OCI-LY7 (cell line): ENCODE measurements at regions not wholly inside any gene's neighbourhood (a gene's known extent, or its start where the extent isn't known, plus 50 kb on each side); places are given as distances from the start of the nearest gene placed in this dataset.

ENCODE experiments used
- BruUV-seq: library from RNA; stranded (reverse); fragments of 400-500 nt; replicated peaks from 2 replicates; lab custom pipeline; 2021; lab: Mats Ljungman, UMichigan
- CTCF ChIA-PET: fragments of 300-600 bp; sonication (Branson Sonifier 250); formaldehyde crosslinking; loops from one replicate; lab custom pipeline; 2022; ENCODE audit warnings: antibody characterized with exemption; ENCODE audit not compliant: unreplicated experiment; lab: Charles Lee
- POLR2A ChIA-PET: fragments of 300-600 bp; sonication (Branson Sonifier 250); formaldehyde crosslinking; loops from one replicate; lab custom pipeline; 2022; ENCODE audit warnings: antibody characterized with exemption; lab: Charles Lee
- DNase-seq: peaks from one replicate; pipeline ENCODE4 v3.0.0-alpha.2; 2015; ENCODE audit warnings: low spot score
- H2AFZ ChIP-seq: fragments of 200-600 bp; sonication (generic), shearing (Covaris generic); 2 replicates; pipeline ENCODE4 v1.6.1; 2014; ENCODE audit warnings: mild to moderate bottlenecking, antibody characterized with exemption, low read length, moderate library complexity
- H3K27ac ChIP-seq: fragments of 200-600 bp; sonication (generic); 2 replicates; pipeline ENCODE4 v1.5.1; 2014; ENCODE audit warnings: mixed run types, low read depth, mild to moderate bottlenecking, moderate library complexity, low read length, inconsistent platforms; ENCODE audit not compliant: poor library complexity, severe bottlenecking
- H3K36me3 ChIP-seq: fragments of 200-600 bp; sonication (generic); 2 replicates; pipeline ENCODE4 v1.6.1; 2014; ENCODE audit warnings: mild to moderate bottlenecking, antibody characterized with exemption, low read length, moderate library complexity, mixed read lengths; ENCODE audit not compliant: insufficient read depth
- H3K4me1 ChIP-seq: fragments of 200-600 bp; sonication (generic); 2 replicates; pipeline ENCODE4 v1.5.1; 2014; ENCODE audit warnings: mild to moderate bottlenecking, low read length; ENCODE audit not compliant: insufficient read depth, poor library complexity, severe bottlenecking
- H3K4me2 ChIP-seq: fragments of 200-600 bp; sonication (generic); 2 replicates; pipeline ENCODE4 v1.6.1; 2014; ENCODE audit warnings: mild to moderate bottlenecking, low read length
- H3K4me3 ChIP-seq: fragments of 200-600 bp; sonication (generic); 2 replicates; pipeline ENCODE4 v1.5.1; 2014; ENCODE audit warnings: mild to moderate bottlenecking, low read depth, low read length; ENCODE audit not compliant: poor library complexity, severe bottlenecking
- H3K79me2 ChIP-seq: fragments of 200-600 bp; sonication (generic); 2 replicates; pipeline ENCODE4 v1.6.1; 2016; ENCODE audit warnings: low read depth, mild to moderate bottlenecking, low read length, moderate library complexity, mixed read lengths; ENCODE audit not compliant: insufficient read depth
- H3K9me2 ChIP-seq: fragments of 200-600 bp; sonication (generic); 2 replicates; pipeline ENCODE4 v1.6.1; 2016; ENCODE audit warnings: mild to moderate bottlenecking, low read length, mixed read lengths; ENCODE audit not compliant: insufficient read depth
- H3K9me3 ChIP-seq: fragments of 200-600 bp; sonication (generic); 2 replicates; pipeline ENCODE4 v1.6.1; 2014; ENCODE audit warnings: mild to moderate bottlenecking, mixed run types, low read length, mixed read lengths
- H4K20me1 ChIP-seq: fragments of 200-600 bp; sonication (generic); 2 replicates; pipeline ENCODE4 v1.6.1; 2014; ENCODE audit warnings: mild to moderate bottlenecking, antibody characterized with exemption, low read length, moderate library complexity, mixed read lengths; ENCODE audit not compliant: insufficient read depth
- EZH2phosphoT487 ChIP-seq: fragments of 200-600 bp; sonication (generic); IDR thresholded peaks from 2 replicates; pipeline ENCODE4 v1.6.1; 2018; ENCODE audit warnings: low read depth, borderline replicate concordance, mild to moderate bottlenecking, mixed run types, antibody characterized with exemption, low read length, moderate library complexity, mixed read lengths
- intact Hi-C: fragments of 100-400 bp; cut with micrococcal nuclease; formaldehyde crosslinking; loops from one replicate; pipeline ENCODE4 v1.10.0; 2022; ENCODE audit not compliant: unreplicated experiment
- TF ChIP-seq, protein P1 (sequence below): fragments of 200-600 bp; sonication (generic); conservative IDR thresholded peaks from 2 replicates; pipeline ENCODE4 v1.5.1; 2014; ENCODE audit warnings: mild to moderate bottlenecking, antibody characterized with exemption, low read length, moderate library complexity, mixed read lengths

GRCh38 chr11:95608093-95608492, 181.5 kb downstream of the FAM76B start:
- Histone ChIP-seq H3K4me3 (no peak overlapping the region), H3K4me1 (no peaks in the 10 kb centered on the region), H3K36me3 (no peaks in the 10 kb centered on the region), H3K79me2 (no peaks in the 10 kb centered on the region), H3K9me2 (no peaks in the 10 kb centered on the region; the same call in 1 of the 2 replicates), H4K20me1 (no peaks in the 10 kb centered on the region), H3K27ac (no peak overlapping the region), H3K4me2 (no peak overlapping the region), H3K9me3 (no peaks in the 10 kb centered on the region), H2AFZ (no peak overlapping the region)
- no peak for TF ChIP-seq EZH2phosphoT487
- TF ChIP-seq, protein P1, sequence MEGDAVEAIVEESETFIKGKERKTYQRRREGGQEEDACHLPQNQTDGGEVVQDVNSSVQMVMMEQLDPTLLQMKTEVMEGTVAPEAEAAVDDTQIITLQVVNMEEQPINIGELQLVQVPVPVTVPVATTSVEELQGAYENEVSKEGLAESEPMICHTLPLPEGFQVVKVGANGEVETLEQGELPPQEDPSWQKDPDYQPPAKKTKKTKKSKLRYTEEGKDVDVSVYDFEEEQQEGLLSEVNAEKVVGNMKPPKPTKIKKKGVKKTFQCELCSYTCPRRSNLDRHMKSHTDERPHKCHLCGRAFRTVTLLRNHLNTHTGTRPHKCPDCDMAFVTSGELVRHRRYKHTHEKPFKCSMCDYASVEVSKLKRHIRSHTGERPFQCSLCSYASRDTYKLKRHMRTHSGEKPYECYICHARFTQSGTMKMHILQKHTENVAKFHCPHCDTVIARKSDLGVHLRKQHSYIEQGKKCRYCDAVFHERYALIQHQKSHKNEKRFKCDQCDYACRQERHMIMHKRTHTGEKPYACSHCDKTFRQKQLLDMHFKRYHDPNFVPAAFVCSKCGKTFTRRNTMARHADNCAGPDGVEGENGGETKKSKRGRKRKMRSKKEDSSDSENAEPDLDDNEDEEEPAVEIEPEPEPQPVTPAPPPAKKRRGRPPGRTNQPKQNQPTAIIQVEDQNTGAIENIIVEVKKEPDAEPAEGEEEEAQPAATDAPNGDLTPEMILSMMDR, result no peak
- CTCF ChIA-PET, result no interaction called here
- intact Hi-C loops, result no loop called here
- BruUV-seq, result no TSS peak
- no peak for DNase-seq
- POLR2A ChIA-PET, result no interaction called here

GRCh38 chr11:95606824-95607223, 182.8 kb downstream of the FAM76B start:
- Histone ChIP-seq H3K4me2 (no peak overlapping the region), H3K79me2 (no peaks in the 10 kb centered on the region), H3K9me2 (no peaks in the 10 kb centered on the region; the same call in 1 of the 2 replicates), H4K20me1 (no peaks in the 10 kb centered on the region), H3K4me3 (no peak overlapping the region), H3K4me1 (no peaks in the 10 kb centered on the region), H3K36me3 (no peaks in the 10 kb centered on the region), H3K9me3 (no peaks in the 10 kb centered on the region), H3K27ac (no peak overlapping the region), H2AFZ (no peak overlapping the region)
- ChIA-PET POLR2A (no interaction called here), CTCF (no interaction called here)
- no peak for TF ChIP-seq EZH2phosphoT487
- TF ChIP-seq, protein P1, result no peak
- no peak for DNase-seq
- intact Hi-C loops, result no loop called here
- BruUV-seq, result no TSS peak

- Histone ChIP-seq H3K9me2 (no peaks in the 10 kb centered on the region; the same call in 1 of the 2 replicates), H2AFZ (no peak overlapping the region), H3K4me1 (no peaks in the 10 kb centered on the region), H3K27ac (no peak overlapping the region), H3K4me2 (no peak overlapping the region), H3K4me3 (no peak overlapping the region), H3K9me3 (no peaks in the 10 kb centered on the region), H3K36me3 (no peaks in the 10 kb centered on the region), H4K20me1 (no peaks in the 10 kb centered on the region), H3K79me2 (no peaks in the 10 kb centered on the region)
- TF ChIP-seq, protein P1, result no peak
- TF ChIP-seq EZH2phosphoT487, result no peak
- POLR2A ChIA-PET, result no interaction called here
- intact Hi-C loops, result no loop called here
- DNase-seq, result no peak
- BruUV-seq, result no TSS peak
- CTCF ChIA-PET, result no interaction called here
These were observed 184.2 kb downstream of the FAM76B start for GRCh38 chr11:95605271-95605940.
